GM19397 (cell line): ENCODE measurements at regions not wholly inside any gene's neighbourhood (a gene's known extent, or its start where the extent isn't known, plus 50 kb on each side); places are given as distances from the start of the nearest gene placed in this dataset.

ENCODE experiments used
- ATAC-seq: cut with Tn5 transposase; IDR thresholded peaks from one replicate; pipeline ENCODE4 v1.9.1; 2021; ENCODE audit warnings: mild to moderate bottlenecking, moderate library complexity; ENCODE audit not compliant: unreplicated experiment

GRCh38 chr14:98227727-98228111 is 1044.3 kb downstream of the BCL11B start:
- ATAC-seq: no peak

GRCh38 chr14:98229656-98230366 is 1042.2 kb downstream of the BCL11B start:
- ATAC-seq: no peak

GRCh38 chr14:98230411-98230810 is 1041.6 kb downstream of the BCL11B start:
- ATAC-seq: no peak

GRCh38 chr14:98231210-98231609 is 1040.8 kb downstream of the BCL11B start:
- no peak for ATAC-seq

- no peak for ATAC-seq
These were observed 1038.3 kb downstream of the BCL11B start for GRCh38 chr14:98233656-98234055.

GRCh38 chr14:98234208-98234607 is 1037.8 kb downstream of the BCL11B start:
- no peak for ATAC-seq

- no peak for ATAC-seq
These were observed 1035.7 kb downstream of the BCL11B start for GRCh38 chr14:98236314-98236713.

- no peak for ATAC-seq
These were observed 1034.1 kb downstream of the BCL11B start for GRCh38 chr14:98237939-98238338.

GRCh38 chr14:98240376-98240775 is 1031.6 kb downstream of the BCL11B start:
- no peak for ATAC-seq

GRCh38 chr14:98242903-98243302 is 1029.1 kb downstream of the BCL11B start:
- ATAC-seq: no peak

- no peak for ATAC-seq
These were observed 1028.7 kb downstream of the BCL11B start for GRCh38 chr14:98243332-98243731.

GRCh38 chr14:98244162-98244948 is 1027.6 kb downstream of the BCL11B start:
- no peak for ATAC-seq

- ATAC-seq: no peak
These were observed 1026.9 kb downstream of the BCL11B start for GRCh38 chr14:98244966-98245569.

GRCh38 chr14:98249057-98249456 is 1022.9 kb downstream of the BCL11B start:
- ATAC-seq: no peak

- no peak for ATAC-seq
These were observed 1022.5 kb downstream of the BCL11B start for GRCh38 chr14:98249476-98249875.

GRCh38 chr14:98252820-98253219 is 1019.2 kb downstream of the BCL11B start:
- no peak for ATAC-seq

- no peak for ATAC-seq
These were observed 1012.1 kb downstream of the BCL11B start for GRCh38 chr14:98259881-98260280.

GRCh38 chr14:98262566-98262965 is 1009.4 kb downstream of the BCL11B start:
- no peak for ATAC-seq

GRCh38 chr14:98269533-98269932 is 1002.5 kb downstream of the BCL11B start:
- ATAC-seq: no peak

- ATAC-seq: no peak
These were observed 1001.8 kb downstream of the BCL11B start for GRCh38 chr14:98270201-98270600.

GRCh38 chr14:98274596-98274995 is 997.4 kb downstream of the BCL11B start:
- no peak for ATAC-seq

GRCh38 chr14:98278800-98279199 is 993.2 kb downstream of the BCL11B start:
- ATAC-seq: no peak
